HEK293 (cell line): ENCODE measurements at regions not wholly inside any gene's neighbourhood (a gene's known extent, or its start where the extent isn't known, plus 50 kb on each side); places are given as distances from the start of the nearest gene placed in this dataset.

Experiments
- AEBP2 ChIP-seq: fragments of 450-650 bp; formaldehyde crosslinking; IDR thresholded peaks from 2 replicates; pipeline ENCODE4 v1.5.1; 2016; ENCODE audit warnings: missing biosample characterization, missing genetic modification characterization, borderline replicate concordance
- GFI1B ChIP-seq: fragments of 450-650 bp; formaldehyde crosslinking; IDR thresholded peaks from 2 replicates; pipeline ENCODE4 v1.5.1; 2016; ENCODE audit warnings: missing biosample characterization, missing genetic modification characterization
- GLI2 ChIP-seq: fragments of 450-650 bp; formaldehyde crosslinking; IDR thresholded peaks from 2 replicates; pipeline ENCODE4; 2017; ENCODE audit warnings: missing biosample characterization, missing genetic modification characterization, low read depth, borderline replicate concordance
- HIC1 ChIP-seq: fragments of 450-650 bp; formaldehyde crosslinking; IDR thresholded peaks from 2 replicates; pipeline ENCODE4 v1.5.1; 2016; ENCODE audit warnings: missing biosample characterization, missing genetic modification characterization
- RBAK ChIP-seq: fragments of 450-650 bp; formaldehyde crosslinking; IDR thresholded peaks from 2 replicates; pipeline ENCODE4 v1.5.1; 2016; ENCODE audit warnings: missing biosample characterization, missing genetic modification characterization
- SP7 ChIP-seq: fragments of 450-650 bp; formaldehyde crosslinking; IDR thresholded peaks from 2 replicates; pipeline ENCODE4 v1.5.1; 2016; ENCODE audit warnings: missing biosample characterization, missing genetic modification characterization
- YY1 ChIP-seq: fragments of 450-650 bp; formaldehyde crosslinking; IDR thresholded peaks from 2 replicates; pipeline ENCODE4 v1.5.1; 2018; ENCODE audit warnings: missing biosample characterization, missing genetic modification characterization
- ZBTB49 ChIP-seq: fragments of 450-650 bp; formaldehyde crosslinking; IDR thresholded peaks from 2 replicates; pipeline ENCODE4 v1.5.1; 2016; ENCODE audit warnings: missing biosample characterization, missing genetic modification characterization, low read depth
- ZNF18 ChIP-seq: fragments of 450-650 bp; formaldehyde crosslinking; IDR thresholded peaks from 2 replicates; pipeline ENCODE4 v1.5.1; 2016; ENCODE audit warnings: missing biosample characterization, missing genetic modification characterization
- ZNF341 ChIP-seq: fragments of 450-650 bp; formaldehyde crosslinking; IDR thresholded peaks from 2 replicates; pipeline ENCODE4; 2016; ENCODE audit warnings: low read depth, missing biosample characterization, missing genetic modification characterization
- ZNF449 ChIP-seq: fragments of 450-650 bp; formaldehyde crosslinking; IDR thresholded peaks from 2 replicates; pipeline ENCODE4 v1.5.1; 2017; ENCODE audit warnings: missing biosample characterization, mild to moderate bottlenecking, missing genetic modification characterization, moderate library complexity
- ZNF488 ChIP-seq: fragments of 450-650 bp; formaldehyde crosslinking; IDR thresholded peaks from 2 replicates; pipeline ENCODE4 v1.5.1; 2016; ENCODE audit warnings: missing biosample characterization, missing genetic modification characterization
- ZNF501 ChIP-seq: fragments of 450-650 bp; formaldehyde crosslinking; IDR thresholded peaks from 2 replicates; pipeline ENCODE4 v1.5.1; 2016; ENCODE audit warnings: missing biosample characterization, missing genetic modification characterization
- ZNF518A ChIP-seq: fragments of 450-650 bp; formaldehyde crosslinking; conservative IDR thresholded peaks from 2 replicates; pipeline ENCODE4 v1.5.1; 2016; ENCODE audit warnings: low read depth, missing biosample characterization, missing genetic modification characterization
- ZNF610 ChIP-seq: fragments of 450-650 bp; formaldehyde crosslinking; IDR thresholded peaks from 2 replicates; pipeline ENCODE4 v1.5.1; 2016; ENCODE audit warnings: missing biosample characterization, missing genetic modification characterization, borderline replicate concordance
- ZNF626 ChIP-seq: fragments of 450-650 bp; sonication (Bioruptor Pico); formaldehyde crosslinking; IDR thresholded peaks from 2 replicates; pipeline ENCODE4 v1.5.1; 2018; ENCODE audit warnings: missing biosample characterization, missing genetic modification characterization, inconsistent platforms
- ZNF645 ChIP-seq: fragments of 450-650 bp; formaldehyde crosslinking; IDR thresholded peaks from 2 replicates; pipeline ENCODE4; 2016; ENCODE audit warnings: missing biosample characterization, missing genetic modification characterization
- ZNF664 ChIP-seq: fragments of 450-650 bp; formaldehyde crosslinking; IDR thresholded peaks from 2 replicates; pipeline ENCODE4 v1.5.1; 2016; ENCODE audit warnings: missing biosample characterization, missing genetic modification characterization
- ZNF76 ChIP-seq: fragments of 450-650 bp; formaldehyde crosslinking; IDR thresholded peaks from 2 replicates; pipeline ENCODE4; 2016; ENCODE audit warnings: low read depth, missing biosample characterization, missing genetic modification characterization, borderline replicate concordance
- ZNF776 ChIP-seq: fragments of 450-650 bp; formaldehyde crosslinking; IDR thresholded peaks from 2 replicates; pipeline ENCODE4 v1.5.0; 2017; ENCODE audit warnings: missing biosample characterization, missing genetic modification characterization, borderline replicate concordance

GRCh38 chr13:99677116-99677951 is 176.1 kb downstream of the TM9SF2 start (continued):
- TF ChIP-seq AEBP2 (tag by site-specific recombination): peak; percentile 56; the same call in 1 of the 2 replicates
- TF ChIP-seq HIC1 (tag by site-specific recombination): peak; percentile 86
- TF ChIP-seq ZBTB49: no peak
- TF ChIP-seq RBAK (tag by site-specific recombination): no peak
- 0 out of 2 replicates have a peak, but pooled peaks have one; percentile 37 for TF ChIP-seq ZNF518A (tag by site-specific recombination)
- TF ChIP-seq ZNF501 (tag by site-specific recombination): peak; percentile 22; the same call in 1 of the 2 replicates
- TF ChIP-seq ZNF664: peak; percentile 66; the same call in 1 of the 2 replicates
- TF ChIP-seq ZNF341 (tag by site-specific recombination): 0 out of 2 replicates have a peak, but pooled peaks have one; percentile 20
- TF ChIP-seq ZNF776 (tag by site-specific recombination): no peak
- peak; percentile 93 for TF ChIP-seq ZNF18 (tag by site-specific recombination)
- peak; percentile 44 for TF ChIP-seq ZNF449 (tag by site-specific recombination)
- no peak; the same call in 1 of the 2 replicates for TF ChIP-seq ZNF645
- TF ChIP-seq SP7 (tag by site-specific recombination): peak; percentile 71
- TF ChIP-seq ZNF488: peak; percentile 68; the same call in 1 of the 2 replicates
- peak; percentile 57; the same call in 1 of the 2 replicates for TF ChIP-seq YY1 (tag by site-specific recombination)
- TF ChIP-seq ZNF626 (tag by site-specific recombination): no peak
- TF ChIP-seq ZNF610 (tag by site-specific recombination): peak; percentile 75; the same call in 1 of the 2 replicates
- TF ChIP-seq GLI2 (tag by site-specific recombination): peak; percentile 89; the same call in 1 of the 2 replicates
- TF ChIP-seq ZNF76 (tag by site-specific recombination): 0 out of 2 replicates have a peak, but pooled peaks have one; percentile 39
- peak; percentile 93 for TF ChIP-seq GFI1B
